Stomach (tissue), 4 donors: ENCODE measurements at regions not wholly inside any gene's neighbourhood (a gene's known extent, or its start where the extent isn't known, plus 50 kb on each side); places are given as distances from the start of the nearest gene placed in this dataset.

Experiments
- EP300 ChIP-seq: sonication (generic); formaldehyde crosslinking; IDR thresholded peaks from one replicate; pipeline ENCODE4 v1.6.1; 2017; ENCODE audit warnings: antibody characterized with exemption
- POLR2A ChIP-seq, 4 donors: fragments of 450-650 bp; IDR thresholded peaks; one replicate each; pipeline ENCODE4 v1.6.1; 2016; ENCODE audit warnings: antibody characterized with exemption in 4 of 4, control low read depth in 2 of 4, mild to moderate bottlenecking in 1 of 4, moderate library complexity in 1 of 4
- TF ChIP-seq, protein P1 (sequence below), 7 experiments: fragments of 450-650 bp in 4 of 7; fragments of 200-600 bp in 3 of 7; sonication (generic) in 3 of 7; IDR thresholded peaks; one replicate each; pipeline ENCODE4 v1.5.1; 2016 to 2019; ENCODE audit warnings: antibody characterized with exemption in 7 of 7, control low read depth in 2 of 7, mild to moderate bottlenecking in 1 of 7

DNA sequence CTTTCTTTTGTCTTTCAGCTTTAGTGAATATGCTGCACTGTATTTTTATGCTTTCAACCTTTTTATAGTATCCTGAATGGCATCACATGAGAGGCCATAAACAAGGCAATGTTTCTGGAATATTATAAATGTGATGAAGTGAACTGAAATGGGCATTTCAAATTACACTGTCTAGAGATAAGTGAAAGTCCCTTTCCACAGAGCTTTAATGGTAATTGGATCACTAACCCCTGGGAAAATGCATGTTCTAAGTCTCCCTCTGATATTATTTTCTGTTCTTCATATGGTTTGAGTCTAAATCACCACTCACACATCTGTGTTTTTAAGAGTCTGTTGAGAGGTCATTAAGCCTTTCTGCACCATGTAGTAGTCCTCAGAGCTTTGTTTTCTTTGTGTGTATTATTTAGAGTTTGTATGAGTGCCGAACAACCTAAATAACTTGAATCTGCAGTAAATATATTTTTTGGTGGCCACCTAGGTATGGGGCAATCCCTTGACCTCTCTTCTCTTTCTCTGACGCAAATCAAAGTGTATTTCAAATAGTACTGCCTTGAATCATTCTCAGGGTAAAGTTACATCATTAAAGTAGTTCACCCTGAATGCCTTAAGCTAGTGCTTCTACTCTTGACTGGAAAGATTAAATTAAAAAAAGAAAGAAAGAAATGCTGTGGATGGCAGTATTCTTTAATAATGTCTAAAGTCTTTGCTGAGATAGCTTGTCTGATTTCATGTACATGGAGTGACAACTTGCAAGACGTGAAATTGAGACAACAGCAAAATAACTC lies 1931.0 kb upstream of the CDH6 start:
- no peak for TF ChIP-seq EP300
- TF ChIP-seq POLR2A (IDR thresholded peaks at IDR 0.05), result no peak
- TF ChIP-seq, protein P1, sequence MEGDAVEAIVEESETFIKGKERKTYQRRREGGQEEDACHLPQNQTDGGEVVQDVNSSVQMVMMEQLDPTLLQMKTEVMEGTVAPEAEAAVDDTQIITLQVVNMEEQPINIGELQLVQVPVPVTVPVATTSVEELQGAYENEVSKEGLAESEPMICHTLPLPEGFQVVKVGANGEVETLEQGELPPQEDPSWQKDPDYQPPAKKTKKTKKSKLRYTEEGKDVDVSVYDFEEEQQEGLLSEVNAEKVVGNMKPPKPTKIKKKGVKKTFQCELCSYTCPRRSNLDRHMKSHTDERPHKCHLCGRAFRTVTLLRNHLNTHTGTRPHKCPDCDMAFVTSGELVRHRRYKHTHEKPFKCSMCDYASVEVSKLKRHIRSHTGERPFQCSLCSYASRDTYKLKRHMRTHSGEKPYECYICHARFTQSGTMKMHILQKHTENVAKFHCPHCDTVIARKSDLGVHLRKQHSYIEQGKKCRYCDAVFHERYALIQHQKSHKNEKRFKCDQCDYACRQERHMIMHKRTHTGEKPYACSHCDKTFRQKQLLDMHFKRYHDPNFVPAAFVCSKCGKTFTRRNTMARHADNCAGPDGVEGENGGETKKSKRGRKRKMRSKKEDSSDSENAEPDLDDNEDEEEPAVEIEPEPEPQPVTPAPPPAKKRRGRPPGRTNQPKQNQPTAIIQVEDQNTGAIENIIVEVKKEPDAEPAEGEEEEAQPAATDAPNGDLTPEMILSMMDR (IDR thresholded peaks at IDR 0.05), result no peak
